ENCODE measurements at regions not wholly inside any gene's neighbourhood (a gene's known extent, or its start where the extent isn't known, plus 50 kb on each side); places are given as distances from the start of the nearest gene placed in this dataset.

- no peak overlapping the region for H3K9ac ChIP-seq (ENCODE audit: low read length)
- H2AFZ ChIP-seq (ENCODE audit: low read length) = no peak overlapping the region
- no peaks in the 10 kb centered on the region for H4K20me1 ChIP-seq (ENCODE audit: insufficient read depth, low read length)
- H3F3A ChIP-seq (ENCODE audit: insufficient read depth, low read length) = no peaks in the 10 kb centered on the region
- H3K36me3 ChIP-seq (replicated peaks; ENCODE audit: insufficient read depth, low read length) = no peaks in the 10 kb centered on the region
- TF ChIP-seq EZH2 (optimal IDR thresholded peaks at IDR 0.05; ENCODE audit: low read depth, low read length) (no peak), CTCF (IDR thresholded peaks at IDR 0.05; ENCODE audit: low read length) (no peak), EZH2phosphoT487 (IDR thresholded peaks at IDR 0.05; ENCODE audit: low read length) (no peak)
- no peak overlapping the region for H3K27ac ChIP-seq (ENCODE audit: low read length)
- no peaks in the 10 kb centered on the region for H3K4me1 ChIP-seq (ENCODE audit: low read length)
- no peak overlapping the region for H3K4me3 ChIP-seq (ENCODE audit: low read length)
- H3K9me3 ChIP-seq (replicated peaks; ENCODE audit: insufficient read depth, low read length) = no peaks in the 10 kb centered on the region
- H3K79me2 ChIP-seq (ENCODE audit: low read length) = no peaks in the 10 kb centered on the region
- no peak overlapping the region for H3K4me2 ChIP-seq (ENCODE audit: low read depth, low read length)
- DNase-seq = no peak
- H3K27me3 ChIP-seq (replicated peaks; ENCODE audit: insufficient read depth, low read length) = no peaks in the 10 kb centered on the region
- no peaks in the 10 kb centered on the region for H3K9me2 ChIP-seq (replicated peaks; ENCODE audit: insufficient read depth, low read length)
Observed at GRCh38 chr20:60272790-60273189, 314.6 kb downstream of the CDH26 start.

GRCh38 chr20:60274717-60275116 lies 316.5 kb downstream of the CDH26 start:
- no peaks in the 10 kb centered on the region for H4K20me1 ChIP-seq (ENCODE audit: insufficient read depth, low read length)
- TF ChIP-seq EZH2 (optimal IDR thresholded peaks at IDR 0.05; ENCODE audit: low read depth, low read length) = no peak
- no peak for TF ChIP-seq EZH2phosphoT487 (IDR thresholded peaks at IDR 0.05; ENCODE audit: low read length)
- TF ChIP-seq CTCF (IDR thresholded peaks at IDR 0.05; ENCODE audit: low read length) = no peak
- no peaks in the 10 kb centered on the region for H3K27me3 ChIP-seq (replicated peaks; ENCODE audit: insufficient read depth, low read length)
- H3K4me1 ChIP-seq (ENCODE audit: low read length) = no peaks in the 10 kb centered on the region
- no peaks in the 10 kb centered on the region for H3F3A ChIP-seq (ENCODE audit: insufficient read depth, low read length)
- no peaks in the 10 kb centered on the region for H3K36me3 ChIP-seq (replicated peaks; ENCODE audit: insufficient read depth, low read length)
- H3K27ac ChIP-seq (ENCODE audit: low read length) = no peak overlapping the region
- no peak overlapping the region for H3K4me3 ChIP-seq (ENCODE audit: low read length)
- H3K79me2 ChIP-seq (ENCODE audit: low read length) = no peaks in the 10 kb centered on the region
- no peak for DNase-seq
- H3K9me2 ChIP-seq (replicated peaks; ENCODE audit: insufficient read depth, low read length) = no peaks in the 10 kb centered on the region
- no peak overlapping the region for H3K4me2 ChIP-seq (ENCODE audit: low read depth, low read length)
- H3K9me3 ChIP-seq (replicated peaks; ENCODE audit: insufficient read depth, low read length) = no peaks in the 10 kb centered on the region
- no peak overlapping the region for H2AFZ ChIP-seq (ENCODE audit: low read length)
- H3K9ac ChIP-seq (ENCODE audit: low read length) = no peak overlapping the region

- no peaks in the 10 kb centered on the region for H3K9me3 ChIP-seq (replicated peaks; ENCODE audit: insufficient read depth, low read length)
- no peak overlapping the region for H3K4me2 ChIP-seq (ENCODE audit: low read depth, low read length)
- H3K9me2 ChIP-seq (replicated peaks; ENCODE audit: insufficient read depth, low read length) = no peaks in the 10 kb centered on the region
- DNase-seq = no peak
- H3K27ac ChIP-seq (ENCODE audit: low read length) = no peak overlapping the region
- H3F3A ChIP-seq (ENCODE audit: insufficient read depth, low read length) = no peaks in the 10 kb centered on the region
- H3K27me3 ChIP-seq (replicated peaks; ENCODE audit: insufficient read depth, low read length) = no peaks in the 10 kb centered on the region
- H4K20me1 ChIP-seq (ENCODE audit: insufficient read depth, low read length) = no peaks in the 10 kb centered on the region
- no peak overlapping the region for H2AFZ ChIP-seq (ENCODE audit: low read length)
- TF ChIP-seq EZH2phosphoT487 (IDR thresholded peaks at IDR 0.05; ENCODE audit: low read length) (no peak), CTCF (IDR thresholded peaks at IDR 0.05; ENCODE audit: low read length) (no peak), EZH2 (optimal IDR thresholded peaks at IDR 0.05; ENCODE audit: low read depth, low read length) (no peak)
- H3K79me2 ChIP-seq (ENCODE audit: low read length) = no peaks in the 10 kb centered on the region
- H3K9ac ChIP-seq (ENCODE audit: low read length) = no peak overlapping the region
- no peak overlapping the region for H3K4me3 ChIP-seq (ENCODE audit: low read length)
- no peaks in the 10 kb centered on the region for H3K36me3 ChIP-seq (replicated peaks; ENCODE audit: insufficient read depth, low read length)
- H3K4me1 ChIP-seq (ENCODE audit: low read length) = no peaks in the 10 kb centered on the region
Observed at GRCh38 chr20:60281295-60281694, 323.1 kb downstream of the CDH26 start.
